ENCODE measurements at regions not wholly inside any gene's neighbourhood (a gene's known extent, or its start where the extent isn't known, plus 50 kb on each side); places are given as distances from the start of the nearest gene placed in this dataset.

- TF ChIP-seq E2F4 (IDR thresholded peaks at IDR 0.05; ENCODE audit: low read depth, low read length) (no peak), BCL11A (IDR thresholded peaks at IDR 0.05; ENCODE audit: low read depth, low read length) (0 out of 2 replicates have a peak, but pooled peaks have one; percentile 45), ETV6 (conservative IDR thresholded peaks at IDR 0.05 in 1 of 2, IDR thresholded peaks at IDR 0.05 in 1 of 2; ENCODE audit: borderline replicate concordance in 1 of 2, low read depth in 1 of 2) (no peak), JUND (IDR thresholded peaks at IDR 0.05; ENCODE audit: low read depth, low read length) (no peak)
Measured at GRCh38 chr12:89882792-89883191, 174.2 kb upstream of the ATP2B1 start (continued).

- Histone ChIP-seq H3K9ac (ENCODE audit: control insufficient read depth, insufficient read depth, low read length) (no peak overlapping the region), H4K20me1 (ENCODE audit: control insufficient read depth, insufficient read depth) (no peaks in the 10 kb centered on the region), H3K27ac (ENCODE audit: control insufficient read depth, insufficient read depth) (peak overlapping the region; percentile 99), H3K4me3 (no peak overlapping the region), H3K9me3 (replicated peaks; ENCODE audit: control insufficient read depth, insufficient read depth, low read length) (no peaks in the 10 kb centered on the region), H3K4me1 (ENCODE audit: control insufficient read depth, insufficient read depth, low read length) (peaks cover 40% of the 10 kb centered on the region), H3K4me2 (ENCODE audit: control insufficient read depth, insufficient read depth) (peak overlapping the region; percentile 35; the same call in 1 of the 2 replicates), H3K79me2 (ENCODE audit: control insufficient read depth, insufficient read depth, low read length) (no peaks in the 10 kb centered on the region), H3K36me3 (ENCODE audit: control insufficient read depth in 2 of 2, insufficient read depth in 2 of 2, low read length in 1 of 2) (no peaks in the 10 kb centered on the region), H3K27me3 (replicated peaks in 1 of 2; ENCODE audit: control insufficient read depth in 2 of 2, insufficient read depth in 2 of 2, low read length in 1 of 2) (no peaks in the 10 kb centered on the region), H2AFZ (ENCODE audit: control insufficient read depth, low read depth, low read length) (no peak overlapping the region; the same call in 1 of the 2 replicates)
- RAD21 ChIA-PET (ENCODE audit: unreplicated experiment), result interaction anchor here (0.6 to 4.3 kb wide), 15 partner anchors 18 to 175 kb away, joined by 3 to 35 read pairs (median 6); partner anchors contain the start of gene ATP2B1
- SMC1A ChIA-PET (ENCODE audit: uncharacterized antibody, unreplicated experiment), result interaction anchor here (0.8 to 6.4 kb wide), 17 partner anchors 12 to 361 kb away, joined by 3 to 49 read pairs (median 6); partner anchors contain the start of gene ATP2B1
- ATAC-seq (peak; percentile 80), FAIRE-seq (no peak), DNase-seq (ENCODE audit: low read depth, low spot score) (peak; percentile 55)
- intact Hi-C loops (cut with micrococcal nuclease; ENCODE audit: unreplicated experiment) (loop anchor here (1.0 to 5.0 kb wide), 8 partner anchors 45 to 340 kb away; no protein-coding TSS in a partner anchor), in situ Hi-C loops (cut with MboI) (no loop called here)
- POLR2A ChIA-PET, result interaction anchor here (0.6 to 2.4 kb wide), 6 partner anchors 18 to 173 kb away, joined by 3 to 12 read pairs (median 4); partner anchors contain the start of gene ATP2B1
- BruUV-seq (replicated peaks), result no TSS peak
- CTCF ChIA-PET, result interaction anchor here (0.7 to 1.4 kb wide), 4 partner anchors 45 to 374 kb away, joined by 3 read pairs; no protein-coding TSS in a partner anchor
- TF ChIP-seq BCL11A (IDR thresholded peaks at IDR 0.05; ENCODE audit: low read depth, low read length), result peak; percentile 85
- TF ChIP-seq STAT1 (conservative IDR thresholded peaks at IDR 0.05), result no peak
- TF ChIP-seq ZBED1 (IDR thresholded peaks at IDR 0.05; ENCODE audit: borderline replicate concordance), result peak; percentile 70; the same call in 1 of the 2 replicates
- peak; percentile 87 for TF ChIP-seq SPI1 (IDR thresholded peaks at IDR 0.05; ENCODE audit: borderline replicate concordance, insufficient read depth, low read depth, low read length)
- no peak for TF ChIP-seq STAT3 (IDR thresholded peaks at IDR 0.05; ENCODE audit: low read depth, low read length)
- no peak for TF ChIP-seq RB1 (IDR thresholded peaks at IDR 0.05; ENCODE audit: borderline replicate concordance)
- TF ChIP-seq BMI1 (IDR thresholded peaks at IDR 0.05; ENCODE audit: borderline replicate concordance), result no peak
- TF ChIP-seq RCOR1 (conservative IDR thresholded peaks at IDR 0.05; ENCODE audit: low read depth, low read length), result no peak
- TF ChIP-seq CBFB (IDR thresholded peaks at IDR 0.05; ENCODE audit: low read depth), result no peak
- TF ChIP-seq IKZF2 (IDR thresholded peaks at IDR 0.05), result peak; percentile 64 to 71
- TF ChIP-seq DPF2 (IDR thresholded peaks at IDR 0.05), result peak; percentile 57; the same call in 1 of the 2 replicates
- TF ChIP-seq HSF1 (IDR thresholded peaks at IDR 0.05; ENCODE audit: low read depth, low read length), result no peak
- peak; percentile 59; the same call in 1 of the 2 replicates for TF ChIP-seq PAX5 (IDR thresholded peaks at IDR 0.05; ENCODE audit: borderline replicate concordance, low read depth, low read length)
- TF ChIP-seq BCL3 (IDR thresholded peaks at IDR 0.05; ENCODE audit: borderline replicate concordance, insufficient read depth, low read depth, low read length, poor library complexity, severe bottlenecking), result peak; percentile 73
- peak in 1 of 2 experiments; percentile 75; a peak in 2 of 4 replicates for TF ChIP-seq SRF (IDR thresholded peaks at IDR 0.05; ENCODE audit: low read depth in 2 of 2, low read length in 2 of 2)
- no peak for TF ChIP-seq TARDBP (IDR thresholded peaks at IDR 0.05; ENCODE audit: borderline replicate concordance)
- TF ChIP-seq IRF4 (IDR thresholded peaks at IDR 0.05; ENCODE audit: low read depth, low read length), result peak; percentile 43; the same call in 1 of the 2 replicates
- peak; percentile 89 for TF ChIP-seq JUNB (IDR thresholded peaks at IDR 0.05)
Measured at GRCh38 chr12:89882050-89882449, 173.4 kb upstream of the ATP2B1 start.

All from GM12878 (cell line).